ENCODE measurements at regions not wholly inside any gene's neighbourhood (a gene's known extent, or its start where the extent isn't known, plus 50 kb on each side); places are given as distances from the start of the nearest gene placed in this dataset.

- Mint-ChIP-seq H3K4me1 (peaks cover 6% of the 10 kb centered on the region), H3K9me3 (peaks cover 8% of the 10 kb centered on the region), H3K4me3 (no peak overlapping the region), H3K36me3 (ENCODE audit: low read depth) (no peaks in the 10 kb centered on the region), H3K27me3 (peaks cover 2% of the 10 kb centered on the region), H3K27ac (no peak overlapping the region)
- no peak for ATAC-seq (replicated peaks)
Observed at GRCh38 chr2:38192046-38192445, 116.1 kb upstream of the CYP1B1 start.

GRCh38 chr2:38191516-38191915 is 115.6 kb upstream of the CYP1B1 start:
- no peak for ATAC-seq (replicated peaks)
- Mint-ChIP-seq H3K27ac (no peak overlapping the region), H3K27me3 (peaks cover 2% of the 10 kb centered on the region)

GRCh38 chr2:38190542-38191218 is 114.7 kb upstream of the CYP1B1 start:
- Mint-ChIP-seq H3K4me3 (no peak overlapping the region), H3K36me3 (ENCODE audit: low read depth) (no peaks in the 10 kb centered on the region), H3K27me3 (no peaks in the 10 kb centered on the region), H3K4me1 (peaks cover 6% of the 10 kb centered on the region), H3K27ac (no peak overlapping the region), H3K9me3 (peaks cover 8% of the 10 kb centered on the region)
- no peak for ATAC-seq (replicated peaks)

More at GRCh38 chr2:38191516-38191915, 115.6 kb upstream of the CYP1B1 start:
- Mint-ChIP-seq H3K4me1 (peaks cover 6% of the 10 kb centered on the region), H3K9me3 (peaks cover 8% of the 10 kb centered on the region), H3K4me3 (no peak overlapping the region), H3K36me3 (ENCODE audit: low read depth) (no peaks in the 10 kb centered on the region)

- Mint-ChIP-seq H3K4me3 (no peak overlapping the region), H3K9me3 (peaks cover 8% of the 10 kb centered on the region), H3K4me1 (peaks cover 6% of the 10 kb centered on the region), H3K27ac (no peak overlapping the region), H3K36me3 (ENCODE audit: low read depth) (no peaks in the 10 kb centered on the region), H3K27me3 (peaks cover 4% of the 10 kb centered on the region)
- ATAC-seq (replicated peaks) = no peak
Observed at GRCh38 chr2:38187541-38188011, 111.6 kb upstream of the CYP1B1 start.

- Mint-ChIP-seq H3K36me3 (ENCODE audit: low read depth) (no peaks in the 10 kb centered on the region), H3K4me1 (no peaks in the 10 kb centered on the region), H3K27ac (no peak overlapping the region), H3K4me3 (no peak overlapping the region), H3K27me3 (peaks cover 8% of the 10 kb centered on the region), H3K9me3 (peaks cover 4% of the 10 kb centered on the region)
- peak; percentile 53 for ATAC-seq (replicated peaks)
Observed at GRCh38 chr2:38185012-38185491, 109.1 kb upstream of the CYP1B1 start.

- H3K27me3 Mint-ChIP-seq = peaks cover 17% of the 10 kb centered on the region
Observed at GRCh38 chr2:38182492-38183003, 106.6 kb upstream of the CYP1B1 start.

GRCh38 chr2:38181806-38182491 is 106.0 kb upstream of the CYP1B1 start:
- H3K4me3 Mint-ChIP-seq = no peak overlapping the region
- no peak for ATAC-seq (replicated peaks)
- H3K36me3 Mint-ChIP-seq (ENCODE audit: low read depth) = no peaks in the 10 kb centered on the region
- H3K4me1 Mint-ChIP-seq = no peaks in the 10 kb centered on the region
- H3K27me3 Mint-ChIP-seq = peaks cover 21% of the 10 kb centered on the region
- no peak overlapping the region for H3K27ac Mint-ChIP-seq
- no peaks in the 10 kb centered on the region for H3K9me3 Mint-ChIP-seq

More at GRCh38 chr2:38182492-38183003, 106.6 kb upstream of the CYP1B1 start:
- Mint-ChIP-seq H3K27ac (no peak overlapping the region), H3K4me1 (no peaks in the 10 kb centered on the region), H3K9me3 (no peaks in the 10 kb centered on the region), H3K36me3 (ENCODE audit: low read depth) (no peaks in the 10 kb centered on the region), H3K4me3 (no peak overlapping the region)
- no peak for ATAC-seq (replicated peaks)

- no peaks in the 10 kb centered on the region for H3K4me1 Mint-ChIP-seq
- H3K9me3 Mint-ChIP-seq = no peaks in the 10 kb centered on the region
- no peaks in the 10 kb centered on the region for H3K36me3 Mint-ChIP-seq (ENCODE audit: low read depth)
- no peak overlapping the region for H3K4me3 Mint-ChIP-seq
- H3K27me3 Mint-ChIP-seq = peaks cover 24% of the 10 kb centered on the region
- ATAC-seq (replicated peaks) = no peak
- H3K27ac Mint-ChIP-seq = no peak overlapping the region
Observed at GRCh38 chr2:38180754-38181153, 104.8 kb upstream of the CYP1B1 start.

GRCh38 chr2:38178556-38179419 is 102.8 kb upstream of the CYP1B1 start:
- Mint-ChIP-seq H3K27me3 (peaks cover 30% of the 10 kb centered on the region), H3K27ac (no peak overlapping the region), H3K4me1 (no peaks in the 10 kb centered on the region), H3K9me3 (no peaks in the 10 kb centered on the region), H3K36me3 (ENCODE audit: low read depth) (no peaks in the 10 kb centered on the region), H3K4me3 (no peak overlapping the region)
- no peak for ATAC-seq (replicated peaks)

GRCh38 chr2:38178119-38178518 is 102.2 kb upstream of the CYP1B1 start:
- H3K9me3 Mint-ChIP-seq = no peaks in the 10 kb centered on the region
- H3K4me1 Mint-ChIP-seq = no peaks in the 10 kb centered on the region
- H3K27ac Mint-ChIP-seq = no peak overlapping the region
- H3K4me3 Mint-ChIP-seq = no peak overlapping the region
- no peak for ATAC-seq (replicated peaks)
- no peaks in the 10 kb centered on the region for H3K36me3 Mint-ChIP-seq (ENCODE audit: low read depth)
- H3K27me3 Mint-ChIP-seq = peaks cover 30% of the 10 kb centered on the region

GRCh38 chr2:38176619-38177021 is 100.7 kb upstream of the CYP1B1 start:
- H3K27me3 Mint-ChIP-seq = peaks cover 33% of the 10 kb centered on the region
- H3K4me1 Mint-ChIP-seq = no peaks in the 10 kb centered on the region
- no peaks in the 10 kb centered on the region for H3K9me3 Mint-ChIP-seq
- H3K36me3 Mint-ChIP-seq (ENCODE audit: low read depth) = no peaks in the 10 kb centered on the region
- no peak for ATAC-seq (replicated peaks)
- H3K4me3 Mint-ChIP-seq = no peak overlapping the region
- no peak overlapping the region for H3K27ac Mint-ChIP-seq

- ATAC-seq (replicated peaks) = no peak
- Mint-ChIP-seq H3K27me3 (peaks cover 38% of the 10 kb centered on the region), H3K36me3 (ENCODE audit: low read depth) (no peaks in the 10 kb centered on the region), H3K4me1 (no peaks in the 10 kb centered on the region), H3K9me3 (no peaks in the 10 kb centered on the region), H3K4me3 (no peak overlapping the region), H3K27ac (no peak overlapping the region)
Observed at GRCh38 chr2:38174646-38175423, 98.9 kb upstream of the CYP1B1 start.

- no peak for ATAC-seq (replicated peaks)
- no peaks in the 10 kb centered on the region for H3K4me1 Mint-ChIP-seq
- no peak overlapping the region for H3K27ac Mint-ChIP-seq
- H3K27me3 Mint-ChIP-seq = peaks cover 38% of the 10 kb centered on the region
- no peaks in the 10 kb centered on the region for H3K36me3 Mint-ChIP-seq (ENCODE audit: low read depth)
- no peak overlapping the region for H3K4me3 Mint-ChIP-seq
- H3K9me3 Mint-ChIP-seq = no peaks in the 10 kb centered on the region
Observed at GRCh38 chr2:38174131-38174530, 98.2 kb upstream of the CYP1B1 start.

- no peak overlapping the region for H3K27ac Mint-ChIP-seq
- H3K27me3 Mint-ChIP-seq = peaks cover 38% of the 10 kb centered on the region
- no peak overlapping the region for H3K4me3 Mint-ChIP-seq
- H3K4me1 Mint-ChIP-seq = no peaks in the 10 kb centered on the region
- ATAC-seq (replicated peaks) = no peak
- no peaks in the 10 kb centered on the region for H3K36me3 Mint-ChIP-seq (ENCODE audit: low read depth)
- H3K9me3 Mint-ChIP-seq = no peaks in the 10 kb centered on the region
Observed at GRCh38 chr2:38173683-38174082, 97.7 kb upstream of the CYP1B1 start.
